IPS DF 6.9 (cell line): ENCODE measurements at regions not wholly inside any gene's neighbourhood (a gene's known extent, or its start where the extent isn't known, plus 50 kb on each side); places are given as distances from the start of the nearest gene placed in this dataset.
"Not testable (repeated sequence)": the region's sequence is repeated elsewhere in the genome, so short reads cannot be mapped to it uniquely, and the experiment has no call there.

Experiments
- DNase-seq: peaks from one replicate; pipeline ENCODE4 v3.0.0-alpha.2; 2013; ENCODE audit warnings: low read depth, low spot score
- H3K27ac ChIP-seq: one replicate; pipeline ENCODE4 v1.5.1; 2013; ENCODE audit warnings: low read length, control low read depth
- H3K27me3 ChIP-seq: 2 replicates; pipeline ENCODE4 v1.6.1; 2013; ENCODE audit warnings: mild to moderate bottlenecking, low read length; ENCODE audit not compliant: control insufficient read depth, insufficient read depth
- H3K36me3 ChIP-seq: 2 replicates; pipeline ENCODE4 v1.6.1; 2013; ENCODE audit warnings: low read length; ENCODE audit not compliant: control insufficient read depth, insufficient read depth
- H3K4me1 ChIP-seq: 2 replicates; pipeline ENCODE4 v1.6.1; 2013; ENCODE audit warnings: low read length; ENCODE audit not compliant: control insufficient read depth, insufficient read depth
- H3K4me3 ChIP-seq: 2 replicates; pipeline ENCODE4 v1.5.1; 2013; ENCODE audit warnings: mild to moderate bottlenecking, low read length
- H3K9me3 ChIP-seq: 2 replicates; pipeline ENCODE4 v1.6.1; 2013; ENCODE audit warnings: low read length, inconsistent platforms; ENCODE audit not compliant: control insufficient read depth, insufficient read depth
- WGBS: extraction: QIAGEN DNeasy Blood & Tissue Kit; methylation state at CpG from one replicate; pipeline ENCODE4 v1.1.7; 2013; ENCODE audit warnings: mixed read lengths, missing lambda C conversion rate; ENCODE audit not compliant: insufficient read length, insufficient coverage; 5-methylcytosine and 5-hydroxymethylcytosine counted together

GRCh38 chr3:130825762-130826299 lies 68.1 kb upstream of the ATP2C1 start:
- Histone ChIP-seq H3K27ac (no peak overlapping the region), H3K27me3 (no peaks in the 10 kb centered on the region), H3K4me3 (no peak overlapping the region), H3K9me3 (no peaks in the 10 kb centered on the region), H3K4me1 (0 out of 2 replicates have a peak, but pooled peaks cover 2% of the 10 kb centered on the region), H3K36me3 (no peaks in the 10 kb centered on the region)
- WGBS, result no CpG with 5 or more reads among the region's 2 CpGs
- DNase-seq, result no peak

GRCh38 chr3:130826516-130827182 lies 67.2 kb upstream of the ATP2C1 start:
- H3K4me1 ChIP-seq, result peaks cover 2% of the 10 kb centered on the region; the same call in 1 of the 2 replicates
- no CpG with 5 or more reads among the region's 4 CpGs for WGBS
- DNase-seq, result no peak
- H3K27ac ChIP-seq, result no peak overlapping the region
- H3K36me3 ChIP-seq, result no peaks in the 10 kb centered on the region
- H3K27me3 ChIP-seq, result no peaks in the 10 kb centered on the region
- no peak overlapping the region for H3K4me3 ChIP-seq
- no peaks in the 10 kb centered on the region for H3K9me3 ChIP-seq

GRCh38 chr3:130827486-130827885 lies 66.4 kb upstream of the ATP2C1 start:
- no peak for DNase-seq
- H3K4me1 ChIP-seq, result peaks cover 4% of the 10 kb centered on the region
- no peaks in the 10 kb centered on the region for H3K27me3 ChIP-seq
- H3K9me3 ChIP-seq, result no peaks in the 10 kb centered on the region
- no peak overlapping the region for H3K4me3 ChIP-seq
- H3K36me3 ChIP-seq, result no peaks in the 10 kb centered on the region
- no CpG with 5 or more reads among the region's 11 CpGs for WGBS
- no peak overlapping the region for H3K27ac ChIP-seq

- DNase-seq, result no peak
- Histone ChIP-seq H3K27ac (no peak overlapping the region), H3K9me3 (no peaks in the 10 kb centered on the region), H3K27me3 (no peaks in the 10 kb centered on the region), H3K36me3 (no peaks in the 10 kb centered on the region), H3K4me1 (peaks cover 4% of the 10 kb centered on the region), H3K4me3 (no peak overlapping the region)
- WGBS, result no CpG with 5 or more reads among the region's 10 CpGs
These were observed 64.6 kb upstream of the ATP2C1 start for GRCh38 chr3:130828948-130829947.

GRCh38 chr3:130831719-130832400 lies 62.0 kb upstream of the ATP2C1 start:
- no peaks in the 10 kb centered on the region for H3K9me3 ChIP-seq
- no peaks in the 10 kb centered on the region for H3K27me3 ChIP-seq
- no peak overlapping the region for H3K27ac ChIP-seq
- H3K36me3 ChIP-seq, result no peaks in the 10 kb centered on the region
- DNase-seq, result no peak
- no peak overlapping the region for H3K4me3 ChIP-seq
- no CpG with 5 or more reads among the region's 10 CpGs for WGBS
- peaks cover 4% of the 10 kb centered on the region for H3K4me1 ChIP-seq

GRCh38 chr3:130832401-130832746 lies 61.5 kb upstream of the ATP2C1 start:
- not testable (repeated sequence) for H3K4me3 ChIP-seq, H3K27me3 ChIP-seq, H3K36me3 ChIP-seq, H3K9me3 ChIP-seq, DNase-seq, H3K27ac ChIP-seq, H3K4me1 ChIP-seq
- WGBS, result no CpG with 5 or more reads among the region's 9 CpGs

GRCh38 chr3:130834476-130834875 lies 59.4 kb upstream of the ATP2C1 start:
- H3K27ac ChIP-seq, result no peak overlapping the region
- no peak for DNase-seq
- H3K4me3 ChIP-seq, result no peak overlapping the region
- no peaks in the 10 kb centered on the region for H3K27me3 ChIP-seq
- no peaks in the 10 kb centered on the region for H3K9me3 ChIP-seq
- no peaks in the 10 kb centered on the region for H3K36me3 ChIP-seq
- H3K4me1 ChIP-seq, result peaks cover 5% of the 10 kb centered on the region

GRCh38 chr3:130835483-130835882 lies 58.4 kb upstream of the ATP2C1 start:
- DNase-seq, result no peak
- Histone ChIP-seq H3K4me1 (peaks cover 5% of the 10 kb centered on the region), H3K27me3 (no peaks in the 10 kb centered on the region), H3K9me3 (no peaks in the 10 kb centered on the region), H3K4me3 (no peak overlapping the region), H3K27ac (no peak overlapping the region), H3K36me3 (no peaks in the 10 kb centered on the region)
- no CpG with 5 or more reads among the region's 4 CpGs for WGBS

- H3K27ac ChIP-seq, result no peak overlapping the region
- no peaks in the 10 kb centered on the region for H3K36me3 ChIP-seq
- H3K27me3 ChIP-seq, result no peaks in the 10 kb centered on the region
- H3K4me1 ChIP-seq, result peaks cover 5% of the 10 kb centered on the region; the same call in 1 of the 2 replicates
- no peaks in the 10 kb centered on the region for H3K9me3 ChIP-seq
- DNase-seq, result no peak
- WGBS, result no CpG with 5 or more reads among the region's 2 CpGs
- no peak overlapping the region for H3K4me3 ChIP-seq
These were observed 54.8 kb upstream of the ATP2C1 start for GRCh38 chr3:130838898-130839600.

- peak; percentile 57 for DNase-seq
- H3K4me3 ChIP-seq, result no peak overlapping the region
- H3K9me3 ChIP-seq, result no peaks in the 10 kb centered on the region
- H3K4me1 ChIP-seq, result peaks cover 5% of the 10 kb centered on the region; the same call in 1 of the 2 replicates
- no peaks in the 10 kb centered on the region for H3K36me3 ChIP-seq
- no peak overlapping the region for H3K27ac ChIP-seq
- no CpG with 5 or more reads among the region's 4 CpGs for WGBS
- no peaks in the 10 kb centered on the region for H3K27me3 ChIP-seq
These were observed 54.1 kb upstream of the ATP2C1 start for GRCh38 chr3:130839813-130840212.
